PC-9 (cell line): ENCODE measurements at regions not wholly inside any gene's neighbourhood (a gene's known extent, or its start where the extent isn't known, plus 50 kb on each side); places are given as distances from the start of the nearest gene placed in this dataset.

Experiments used
- CTCF ChIP-seq: fragments of 200-600 bp; sonication (generic); conservative IDR thresholded peaks from 2 replicates; pipeline ENCODE4 v1.6.1; 2017; ENCODE audit warnings: mixed run types, antibody characterized with exemption, mild to moderate bottlenecking, moderate library complexity
- EZH2 ChIP-seq: fragments of 200-600 bp; sonication (generic); IDR thresholded peaks from 2 replicates; pipeline ENCODE4 v1.8.0; 2017; ENCODE audit warnings: antibody characterized with exemption, low read depth

GRCh38 chr4:151967074-151967473, 206.3 kb upstream of the GATB start:
- TF ChIP-seq CTCF (no peak), EZH2 (no peak)
